Keratinocyte (primary cell): ENCODE measurements at regions not wholly inside any gene's neighbourhood (a gene's known extent, or its start where the extent isn't known, plus 50 kb on each side); places are given as distances from the start of the nearest gene placed in this dataset.

Experiments used
- CTCF ChIP-seq, 3 experiments: IDR thresholded peaks in 1 of 3; conservative IDR thresholded peaks in 1 of 3; optimal IDR thresholded peaks in 1 of 3; 2 replicates in 2 of 3; 3 replicates in 1 of 3; pipeline versions ENCODE3 to v1.5.1; 2011; ENCODE audit warnings: low read length in 3 of 3, mild to moderate bottlenecking in 3 of 3, moderate library complexity in 2 of 3, control low read depth in 1 of 3, inconsistent platforms in 1 of 3; ENCODE audit not compliant: insufficient read depth in 2 of 3; ENCODE audit errors: extremely low read depth in 1 of 3
- EZH2 ChIP-seq: IDR thresholded peaks from one replicate; pipeline ENCODE4 v1.6.1; 2012; ENCODE audit warnings: inconsistent platforms, mild to moderate bottlenecking, low read length, moderate library complexity

- no peak for TF ChIP-seq CTCF (optimal IDR thresholded peaks at IDR 0.05 in 1 of 3, IDR thresholded peaks at IDR 0.05 in 1 of 3, conservative IDR thresholded peaks at IDR 0.05 in 1 of 3; ENCODE audit: extremely low read depth in 1 of 3, insufficient read depth in 2 of 3, low read length in 3 of 3)
- TF ChIP-seq EZH2 = no peak
These were observed 128.2 kb downstream of the SLC17A6 start for GRCh38 chr11:22466351-22466750.
